NCI-H1694 treated with DMSO at 0.1 percent for 48 hours (cell line): ENCODE measurements at regions not wholly inside any gene's neighbourhood (a gene's known extent, or its start where the extent isn't known, plus 50 kb on each side); places are given as distances from the start of the nearest gene placed in this dataset.

Experiments
- DNase-seq: peaks from one replicate; lab custom pipeline; 2025; lab: John Stamatoyannopoulos, UW

DNA sequence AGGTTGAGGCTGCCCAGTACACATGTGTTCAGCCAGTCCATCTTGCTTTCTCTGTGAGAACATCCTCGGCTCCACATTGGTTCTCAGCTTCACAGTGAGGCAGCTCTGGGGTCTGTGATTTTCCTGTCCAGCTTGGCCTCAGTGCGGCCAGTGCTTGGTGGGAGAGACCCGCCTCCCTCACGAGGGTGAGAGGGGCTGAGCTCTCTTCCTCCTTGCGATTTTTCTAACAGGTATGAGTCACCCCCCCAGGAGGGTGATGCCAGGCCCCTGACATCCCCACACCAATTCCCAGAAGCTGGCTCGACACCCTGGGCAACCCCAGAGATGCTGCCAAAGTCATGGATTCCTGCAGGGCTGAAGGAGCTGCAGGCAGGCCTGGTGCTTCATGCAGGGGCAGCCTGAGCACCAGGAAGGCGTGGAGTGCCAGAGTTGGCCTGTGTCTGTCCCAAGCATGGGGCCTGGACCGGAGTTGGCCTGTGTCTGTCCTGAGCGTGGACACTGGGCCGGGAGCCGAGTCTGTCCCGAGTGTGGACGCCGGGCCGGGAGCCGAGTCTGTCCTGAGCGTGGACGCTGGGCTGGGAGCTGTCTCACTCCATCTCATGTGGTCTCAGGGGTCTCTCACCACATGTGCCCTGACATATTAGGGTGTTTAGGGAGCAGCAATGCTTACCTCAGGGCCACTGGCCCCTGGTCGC lies 408.6 kb upstream of the IRX4 start:
- DNase-seq = no peak

DNA sequence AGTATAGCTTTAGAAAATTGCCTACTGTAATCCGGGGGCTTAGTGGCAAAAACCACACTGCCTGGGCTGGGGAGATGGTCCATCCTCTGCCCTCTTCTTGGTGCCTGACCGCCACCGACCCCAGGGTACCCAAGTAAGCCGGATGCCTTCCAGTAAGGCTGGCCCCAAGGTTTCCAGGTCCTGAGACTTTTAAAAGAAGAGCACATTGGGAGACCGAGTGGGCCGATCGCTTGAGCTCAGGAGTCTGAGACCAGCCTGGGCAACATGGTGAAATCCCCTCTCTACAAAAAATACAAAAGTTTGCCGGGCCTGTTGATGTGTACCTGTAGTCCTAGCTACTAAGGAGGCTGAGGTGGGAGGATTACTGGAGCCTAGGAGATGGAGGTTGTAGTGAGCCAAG lies 406.7 kb upstream of the IRX4 start:
- no peak for DNase-seq

- no peak for DNase-seq
Measured at GRCh38 chr5:2288968-2289367, 406.2 kb upstream of the IRX4 start.

GRCh38 chr5:2288466-2288865 lies 405.7 kb upstream of the IRX4 start:
- DNase-seq = no peak

- DNase-seq = no peak
Measured at GRCh38 chr5:2286250-2286649, 403.5 kb upstream of the IRX4 start.

GRCh38 chr5:2284678-2285077 lies 402.0 kb upstream of the IRX4 start:
- no peak for DNase-seq

- no peak for DNase-seq
Measured at GRCh38 chr5:2283481-2284045, 400.8 kb upstream of the IRX4 start.

- DNase-seq = no peak
Measured at GRCh38 chr5:2282893-2283292, 400.2 kb upstream of the IRX4 start.

DNA sequence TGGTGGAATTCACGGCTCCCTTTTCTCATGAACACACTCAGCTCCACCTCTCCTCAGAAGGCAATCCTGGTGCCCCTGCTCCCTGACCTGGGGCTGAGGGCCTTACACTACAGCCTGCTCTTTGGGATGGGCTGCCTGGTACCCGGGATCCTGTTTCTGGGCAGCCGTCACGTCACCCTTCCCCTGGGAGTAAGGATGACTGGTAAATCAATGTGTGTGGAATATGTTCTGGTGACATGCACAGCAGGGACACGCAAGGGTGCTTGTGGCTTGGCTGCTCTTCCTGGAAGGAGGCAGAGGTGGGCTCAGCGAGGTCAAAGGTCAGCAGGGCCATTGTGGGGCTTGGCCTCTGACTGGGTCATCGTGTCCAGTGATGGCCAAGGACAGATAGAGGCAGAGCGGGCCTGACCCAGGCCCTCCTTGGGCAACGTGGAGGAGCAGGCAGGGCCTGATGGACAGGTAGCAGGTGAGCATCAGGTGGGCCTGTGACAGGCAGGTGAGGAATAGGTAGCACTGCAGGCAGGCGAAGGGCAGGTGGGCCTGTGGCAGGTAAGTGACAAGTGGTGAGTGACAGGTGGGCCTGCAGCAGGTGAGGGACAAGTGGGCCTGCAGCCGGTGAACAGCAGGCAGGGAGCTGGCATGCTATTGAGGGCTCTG lies 399.4 kb upstream of the IRX4 start:
- DNase-seq = no peak

GRCh38 chr5:2281446-2281845 lies 398.7 kb upstream of the IRX4 start:
- no peak for DNase-seq

- DNase-seq = no peak
Measured at GRCh38 chr5:2280318-2280717, 397.6 kb upstream of the IRX4 start.

DNA sequence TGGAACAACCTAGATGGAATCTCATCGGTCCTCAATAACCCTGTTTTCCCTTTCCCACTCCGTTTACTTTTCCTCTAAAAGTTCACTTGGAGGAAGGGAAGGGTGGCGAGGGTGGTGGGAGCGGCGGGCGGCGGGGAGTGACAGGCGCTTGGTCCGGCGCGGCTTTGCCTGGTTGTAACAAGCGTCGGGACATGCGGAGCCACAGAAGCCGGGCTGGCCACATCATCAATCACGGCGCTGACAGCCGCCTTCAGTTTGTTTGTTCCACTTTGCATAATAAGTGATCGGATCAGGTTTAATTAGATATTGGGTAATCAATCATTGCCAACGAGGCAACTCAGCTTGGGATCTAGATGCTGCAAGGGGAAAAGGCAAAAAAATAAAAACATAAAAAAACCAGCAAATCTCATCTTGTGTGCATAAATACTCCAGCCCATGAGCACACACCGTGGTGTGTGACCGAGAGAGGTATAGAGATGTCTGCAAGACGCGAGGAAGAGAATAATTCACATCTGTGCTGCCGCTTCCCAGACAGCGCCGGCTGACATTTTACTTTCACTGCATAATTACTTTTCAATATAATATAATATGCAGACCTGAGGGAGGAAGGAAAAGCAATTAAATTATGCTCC lies 396.2 kb upstream of the IRX4 start:
- DNase-seq = no peak

DNA sequence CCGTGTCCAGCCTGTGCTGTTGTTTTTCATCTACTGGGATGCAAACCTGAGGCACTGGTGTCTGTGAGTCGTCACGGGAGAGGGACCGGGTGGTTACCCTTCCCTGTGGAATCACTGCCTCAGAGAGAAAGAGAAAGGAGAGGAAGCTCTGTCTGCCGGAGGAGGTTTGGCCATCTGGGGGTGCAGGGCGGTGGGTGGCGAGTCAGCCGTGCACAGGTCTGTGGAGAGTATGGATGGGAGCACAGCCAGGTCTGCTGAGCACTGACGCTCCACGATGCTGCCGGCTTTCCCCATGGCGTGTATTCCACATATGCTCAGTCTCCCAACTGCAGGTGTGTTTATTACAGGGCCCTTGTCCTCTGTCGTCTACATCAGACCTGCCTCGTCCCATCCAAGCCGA lies 395.2 kb upstream of the IRX4 start:
- DNase-seq = no peak

GRCh38 chr5:2276101-2276500 lies 393.4 kb upstream of the IRX4 start:
- DNase-seq = no peak

GRCh38 chr5:2272755-2273154 lies 390.0 kb upstream of the IRX4 start:
- no peak for DNase-seq

GRCh38 chr5:2272039-2272438 lies 389.3 kb upstream of the IRX4 start:
- no peak for DNase-seq

- no peak for DNase-seq
Measured at GRCh38 chr5:2271316-2271715, 388.6 kb upstream of the IRX4 start.

- no peak for DNase-seq
Measured at GRCh38 chr5:2270467-2270866, 387.7 kb upstream of the IRX4 start.

DNA sequence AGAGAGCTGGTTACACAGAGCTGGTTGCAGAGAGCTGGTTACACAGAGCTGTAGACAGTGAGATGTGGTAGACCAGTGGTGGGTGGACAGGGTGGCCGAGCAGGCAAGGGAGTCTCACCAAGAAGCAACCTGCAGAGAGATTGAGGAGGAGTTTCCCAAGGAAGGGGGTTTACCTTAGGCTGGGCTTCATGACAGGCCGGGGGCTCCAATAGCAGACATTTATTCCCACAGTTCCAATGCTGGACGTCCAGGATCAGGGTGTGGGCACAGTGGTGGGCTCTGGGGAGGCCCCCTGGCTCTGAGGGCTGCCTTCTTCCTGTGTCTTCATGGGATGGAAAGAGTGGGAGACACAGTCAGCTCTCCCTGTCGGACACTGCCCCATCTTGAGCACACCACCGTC lies 386.9 kb upstream of the IRX4 start:
- no peak for DNase-seq

DNA sequence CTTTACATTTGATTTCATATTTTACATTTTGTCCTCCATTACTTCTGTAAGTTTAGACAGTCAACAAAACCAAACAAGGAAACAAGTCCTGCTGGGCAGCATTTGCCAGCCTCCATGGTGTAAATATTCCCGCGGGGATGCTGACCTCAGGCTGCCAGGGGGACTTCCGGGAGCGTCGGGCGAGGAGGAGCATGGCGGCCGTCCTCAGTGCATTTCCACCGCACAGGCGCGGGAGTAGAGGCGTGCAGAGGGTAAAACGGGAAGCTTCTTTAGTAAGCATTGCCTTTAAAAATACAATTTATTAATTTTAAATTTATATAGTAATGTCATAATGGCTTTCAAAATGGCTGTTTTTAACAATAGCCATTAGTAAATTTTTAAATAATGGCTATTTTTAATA lies 385.3 kb upstream of the IRX4 start:
- no peak for DNase-seq

DNA sequence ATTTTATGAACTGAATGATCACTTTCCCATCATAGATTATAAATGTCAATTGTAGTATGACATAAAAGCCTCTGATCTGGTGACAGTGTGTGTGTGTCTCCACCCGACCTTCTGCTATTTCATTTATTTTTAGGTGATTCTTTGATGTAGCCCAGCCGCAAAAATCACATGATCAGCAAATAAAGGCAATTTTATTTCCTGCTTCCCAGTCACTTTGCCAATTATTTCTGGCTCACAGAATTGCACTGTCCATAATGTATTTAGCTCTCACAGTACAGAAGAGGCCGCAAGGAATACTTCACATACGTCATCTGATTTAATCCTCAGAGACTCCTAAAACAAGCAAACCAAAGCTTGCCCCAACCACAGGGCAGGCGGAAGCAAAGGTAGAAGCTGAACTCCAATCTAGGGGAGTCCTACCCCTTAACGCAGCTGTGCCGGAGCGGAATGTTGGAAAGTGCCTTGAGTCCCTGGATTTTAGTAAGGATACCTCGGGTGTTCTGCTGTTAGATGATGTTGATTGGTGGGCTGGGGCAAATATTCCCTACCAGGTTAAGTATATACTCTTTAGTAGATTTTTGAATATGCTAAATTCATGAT lies 384.0 kb upstream of the IRX4 start:
- no peak for DNase-seq

GRCh38 chr5:2265341-2265740 lies 382.6 kb upstream of the IRX4 start:
- no peak for DNase-seq

- DNase-seq = no peak
Measured at GRCh38 chr5:2263763-2264162, 381.0 kb upstream of the IRX4 start.
